ENCODE measurements at regions not wholly inside any gene's neighbourhood (a gene's known extent, or its start where the extent isn't known, plus 50 kb on each side); places are given as distances from the start of the nearest gene placed in this dataset.
"Not testable (repeated sequence)": the region's sequence is repeated elsewhere in the genome, so short reads cannot be mapped to it uniquely, and the experiment has no call there.

- DNase-seq: no peak
Observed at GRCh38 chr4:20046931-20047677, 204.6 kb upstream of the SLIT2 start.

- no peak for DNase-seq
Observed at GRCh38 chr4:20046179-20046578, 205.5 kb upstream of the SLIT2 start.

DNA sequence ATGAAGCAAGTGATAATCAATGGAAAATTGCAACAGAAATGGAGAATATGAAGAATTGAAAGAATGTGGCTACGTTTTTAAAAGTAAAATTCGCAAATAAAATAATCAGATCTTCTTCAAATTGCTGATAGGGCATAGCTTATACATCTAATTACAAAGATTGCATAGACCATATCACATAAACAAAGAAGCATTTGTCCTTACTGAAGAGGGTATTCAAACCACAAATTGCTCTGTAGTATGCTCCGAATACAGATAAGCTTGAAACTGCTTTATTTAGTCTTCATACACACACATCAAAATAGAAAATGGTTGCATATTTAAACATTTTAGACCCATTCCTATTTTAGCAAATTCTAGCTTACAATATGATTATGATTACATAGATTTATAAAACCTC lies 206.7 kb upstream of the SLIT2 start:
- no peak for DNase-seq

- no peak for DNase-seq
Observed at GRCh38 chr4:20044502-20044911, 207.2 kb upstream of the SLIT2 start.

- DNase-seq: no peak
Observed at GRCh38 chr4:20043991-20044390, 207.7 kb upstream of the SLIT2 start.

GRCh38 chr4:20042769-20043168 lies 208.9 kb upstream of the SLIT2 start:
- no peak for DNase-seq

- no peak for DNase-seq
Observed at GRCh38 chr4:20041839-20042407, 209.8 kb upstream of the SLIT2 start.

- no peak for DNase-seq
Observed at GRCh38 chr4:20037745-20038144, 214.0 kb upstream of the SLIT2 start.

DNA sequence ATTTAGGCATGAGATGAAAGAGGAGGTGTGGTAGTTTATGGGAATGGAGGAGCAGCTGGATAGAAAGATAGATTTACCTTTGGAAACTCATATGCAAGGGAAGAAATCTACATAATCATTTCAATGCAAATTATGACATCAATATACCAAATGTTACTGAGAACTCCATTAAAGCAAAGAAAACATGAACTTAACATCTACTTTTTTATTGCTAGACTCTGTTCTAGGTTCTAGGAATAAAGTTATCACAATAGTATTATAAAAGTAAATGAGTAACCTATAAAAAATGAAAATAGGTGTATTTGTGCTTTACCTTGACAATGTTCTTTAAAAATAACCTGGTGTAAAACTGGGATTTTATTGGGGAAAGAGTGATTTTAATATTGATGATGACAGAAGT lies 221.6 kb upstream of the SLIT2 start:
- DNase-seq: no peak

DNA sequence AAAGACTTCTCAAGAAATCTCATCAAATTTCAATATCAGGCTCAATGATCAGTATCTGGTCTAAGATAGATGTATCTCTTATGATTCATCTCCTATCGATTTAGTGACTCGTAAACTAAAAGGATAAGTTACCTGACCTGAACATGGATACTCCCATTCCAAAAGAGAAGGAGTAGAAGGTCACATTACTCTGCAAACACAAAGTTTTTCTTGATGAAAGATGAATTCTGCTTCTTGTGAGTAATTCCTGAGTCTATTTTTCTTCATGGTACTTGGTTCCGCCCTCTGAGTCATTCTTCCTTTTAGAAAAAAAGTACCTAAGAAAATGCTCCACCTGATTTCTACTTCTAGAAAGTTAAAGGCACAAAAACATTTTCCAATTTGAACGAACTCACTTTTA lies 223.1 kb upstream of the SLIT2 start:
- DNase-seq: no peak

- DNase-seq: no peak
Observed at GRCh38 chr4:20026456-20026855, 225.2 kb upstream of the SLIT2 start.

GRCh38 chr4:20022471-20022870 lies 229.2 kb upstream of the SLIT2 start:
- DNase-seq: no peak

GRCh38 chr4:20020056-20020455 lies 231.6 kb upstream of the SLIT2 start:
- no peak for DNase-seq

DNA sequence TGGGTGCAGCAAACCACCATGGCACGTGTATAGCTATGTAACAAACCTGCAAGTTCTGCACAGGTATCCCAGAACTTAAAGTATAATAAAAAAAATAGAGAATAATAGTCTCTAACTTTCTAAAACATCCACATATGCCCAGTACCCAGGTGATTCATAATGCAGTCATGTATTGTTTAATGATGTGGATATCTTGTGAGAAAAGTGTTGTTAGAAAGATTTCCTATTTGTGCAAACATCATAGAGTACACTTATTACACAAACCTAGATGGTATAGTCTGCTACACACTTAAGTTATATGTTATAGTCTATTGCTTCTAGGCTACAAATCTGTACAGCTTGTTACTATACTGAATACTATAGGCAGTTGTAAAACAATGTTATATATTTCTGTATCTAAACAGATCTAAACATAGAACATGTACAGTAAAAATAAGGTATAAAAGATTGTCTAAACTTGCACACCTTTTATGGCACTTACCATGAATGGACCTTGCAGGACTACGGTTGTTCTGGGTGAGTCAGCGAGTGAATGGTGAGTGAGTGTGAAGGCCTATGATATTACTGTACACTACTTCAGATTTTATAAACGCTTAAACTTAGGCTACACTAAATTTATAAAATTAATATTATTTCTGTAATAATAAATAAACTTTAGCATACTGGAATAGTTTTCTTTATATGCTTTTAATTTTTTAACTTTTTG lies 232.2 kb upstream of the SLIT2 start:
- DNase-seq: no peak

DNA sequence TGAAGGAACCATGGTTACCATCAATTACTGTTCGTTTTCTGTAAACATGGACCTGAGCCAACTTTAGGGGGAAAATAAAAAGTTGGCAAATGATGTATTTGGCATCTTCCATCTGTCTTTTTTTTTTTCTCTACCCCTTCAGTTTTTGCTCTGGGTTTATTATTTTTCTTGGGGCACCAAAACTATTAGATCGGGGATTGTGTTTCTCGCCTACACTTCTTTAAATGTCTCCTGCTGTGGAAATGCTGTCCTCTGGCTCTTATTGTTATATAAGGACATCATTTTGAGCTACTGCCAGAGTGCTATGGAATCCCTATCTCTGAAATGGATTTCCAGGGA lies 234.0 kb upstream of the SLIT2 start:
- DNase-seq: no peak

DNA sequence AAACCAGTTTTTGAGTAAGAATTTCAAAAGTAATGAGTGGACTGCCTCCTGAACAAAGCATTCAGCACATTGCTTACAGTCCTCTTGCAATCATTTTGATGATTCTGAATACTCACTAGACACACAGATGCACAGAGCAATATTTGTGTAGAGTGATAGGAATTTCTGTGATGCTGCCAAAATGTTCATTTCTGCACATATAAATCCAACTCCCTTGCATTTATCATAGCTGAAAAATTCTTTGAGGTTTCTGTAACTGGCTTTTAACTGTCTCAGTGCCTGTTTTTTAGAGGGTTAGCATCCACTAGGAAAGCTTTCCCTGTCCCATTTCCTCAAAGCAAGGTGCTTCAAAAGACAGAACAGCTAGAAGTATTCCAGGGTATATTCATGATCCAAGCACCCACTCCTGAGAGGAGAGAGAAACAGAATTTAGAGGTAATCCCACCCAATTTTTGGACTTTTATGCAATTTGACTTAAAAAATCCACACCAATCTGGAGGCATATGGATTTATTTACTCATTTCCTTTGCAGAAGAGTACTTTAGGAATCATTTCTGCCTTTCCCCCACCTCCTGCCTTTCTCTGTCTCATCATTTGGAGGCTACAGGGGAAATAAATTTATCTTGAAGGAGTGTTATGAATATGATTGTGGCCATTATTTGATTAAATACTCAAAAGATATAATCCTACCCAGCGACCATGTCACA lies 234.5 kb upstream of the SLIT2 start:
- DNase-seq: no peak

DNA sequence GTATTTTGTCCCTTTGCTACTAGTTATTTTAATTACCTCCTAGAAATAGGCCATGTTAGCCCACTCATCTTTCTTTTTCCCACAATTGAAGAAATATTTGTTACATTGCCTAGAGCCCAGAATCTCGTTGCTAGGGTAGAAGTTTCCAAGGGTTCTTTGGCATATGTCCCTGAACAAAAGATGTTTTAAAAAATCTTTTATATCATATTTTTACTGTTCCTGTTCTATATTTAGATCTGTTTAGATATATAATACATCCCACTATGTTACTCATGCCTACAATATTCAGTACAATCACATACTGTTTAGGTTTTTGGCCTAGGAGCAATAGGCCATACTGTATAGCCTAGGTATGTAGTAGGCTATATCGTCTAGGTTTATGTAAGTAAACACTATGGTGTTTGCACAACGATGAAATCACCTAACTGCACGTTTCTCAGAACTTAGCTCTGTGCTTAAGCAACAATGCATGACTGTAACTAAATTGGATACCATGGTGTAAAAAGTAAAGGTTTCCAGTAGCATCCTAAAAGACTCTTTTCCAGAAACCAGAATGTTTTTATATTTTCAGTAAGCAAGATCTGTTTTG lies 236.0 kb upstream of the SLIT2 start:
- DNase-seq: no peak

- DNase-seq: not testable (repeated sequence)
Observed at GRCh38 chr4:20003836-20004558, 247.7 kb upstream of the SLIT2 start.

- DNase-seq: no peak
Observed at GRCh38 chr4:19999775-20000414, 251.8 kb upstream of the SLIT2 start.

GRCh38 chr4:19999276-19999675 lies 252.4 kb upstream of the SLIT2 start:
- no peak for DNase-seq

DNA sequence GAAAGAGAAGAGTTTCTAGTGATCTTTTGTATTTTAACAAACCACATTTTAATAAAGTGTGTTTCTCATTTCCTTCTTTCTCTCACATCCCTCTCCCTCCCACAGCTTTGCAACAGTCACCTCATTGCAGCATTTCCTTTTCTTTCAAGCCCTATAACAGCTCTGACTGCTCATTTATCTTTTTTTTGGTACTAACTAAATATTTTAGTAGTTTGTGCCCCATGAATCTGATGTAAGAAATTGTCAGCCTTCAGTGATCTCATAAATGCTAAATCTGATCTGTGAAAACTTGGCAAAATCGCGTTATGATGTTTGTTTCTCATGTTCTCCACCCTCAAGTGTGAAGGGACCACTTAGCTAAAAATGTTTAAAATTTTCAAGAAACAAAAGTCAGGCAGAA lies 258.5 kb upstream of the SLIT2 start:
- no peak for DNase-seq

DNA sequence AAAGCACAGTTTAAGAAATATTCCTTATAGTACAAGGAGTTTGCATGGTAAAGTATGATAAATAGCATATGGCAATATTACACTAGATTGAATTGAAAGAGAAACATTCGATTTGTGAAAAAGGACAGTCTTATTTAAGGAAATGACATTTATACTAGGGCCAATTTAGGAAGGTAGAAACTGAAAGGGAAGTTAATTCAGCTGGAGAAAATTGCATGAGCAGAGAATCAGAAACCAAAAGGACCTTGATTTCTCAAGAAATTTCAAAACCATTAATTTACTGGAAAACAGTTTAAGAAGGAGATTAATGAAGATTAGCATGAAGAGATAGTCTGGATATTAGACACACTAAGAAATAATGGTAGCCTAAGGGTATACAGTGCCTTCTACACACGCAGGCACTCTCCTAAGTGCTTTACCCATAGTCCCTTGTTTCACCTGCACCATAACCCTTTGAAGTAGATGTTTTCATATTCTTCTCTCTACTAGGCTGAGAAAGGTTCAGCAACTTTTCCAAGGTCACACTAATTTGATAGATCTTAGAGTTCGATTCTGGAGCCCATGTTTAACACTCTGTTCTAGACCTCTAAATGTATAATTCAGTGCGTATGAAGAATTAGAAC lies 259.1 kb upstream of the SLIT2 start:
- DNase-seq: no peak

Measured in NCI-H146 (cell line).